MV-4-11 (cell line): ENCODE measurements at regions not wholly inside any gene's neighbourhood (a gene's known extent, or its start where the extent isn't known, plus 50 kb on each side); places are given as distances from the start of the nearest gene placed in this dataset.

ENCODE experiments used
- DNase-seq: peaks from one replicate; lab custom pipeline; 2025; lab: John Stamatoyannopoulos, UW

GRCh38 chr12:130102266-130102665, 60.0 kb upstream of the FZD10 start:
- no peak for DNase-seq

DNA sequence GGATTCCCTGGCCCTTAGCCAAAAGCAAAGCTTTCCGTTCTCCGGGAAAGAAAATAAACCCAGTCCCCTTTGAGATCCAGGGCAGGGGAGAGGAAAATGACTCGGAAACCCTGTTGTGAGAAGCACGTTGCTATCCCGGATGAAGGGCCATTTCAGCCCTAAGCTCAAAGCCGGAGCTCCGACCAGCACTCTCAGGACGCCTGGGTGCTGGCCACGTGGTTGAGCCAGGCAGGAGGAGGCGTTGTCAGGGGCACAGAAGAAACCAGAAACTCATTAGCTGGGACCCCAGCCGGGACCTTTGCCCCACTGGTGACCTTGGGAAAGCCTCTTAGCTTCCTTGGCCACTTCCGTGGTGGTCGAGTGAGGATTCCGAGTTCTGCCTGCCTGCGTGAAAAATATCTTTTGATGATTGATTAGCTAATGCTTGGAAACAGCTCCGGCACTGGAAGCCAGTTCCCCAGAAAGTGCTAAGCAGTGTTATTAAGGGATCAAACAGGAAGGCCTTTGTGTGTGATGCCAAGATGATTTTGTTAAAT, 57.6 kb upstream of the FZD10 start:
- no peak for DNase-seq

DNA sequence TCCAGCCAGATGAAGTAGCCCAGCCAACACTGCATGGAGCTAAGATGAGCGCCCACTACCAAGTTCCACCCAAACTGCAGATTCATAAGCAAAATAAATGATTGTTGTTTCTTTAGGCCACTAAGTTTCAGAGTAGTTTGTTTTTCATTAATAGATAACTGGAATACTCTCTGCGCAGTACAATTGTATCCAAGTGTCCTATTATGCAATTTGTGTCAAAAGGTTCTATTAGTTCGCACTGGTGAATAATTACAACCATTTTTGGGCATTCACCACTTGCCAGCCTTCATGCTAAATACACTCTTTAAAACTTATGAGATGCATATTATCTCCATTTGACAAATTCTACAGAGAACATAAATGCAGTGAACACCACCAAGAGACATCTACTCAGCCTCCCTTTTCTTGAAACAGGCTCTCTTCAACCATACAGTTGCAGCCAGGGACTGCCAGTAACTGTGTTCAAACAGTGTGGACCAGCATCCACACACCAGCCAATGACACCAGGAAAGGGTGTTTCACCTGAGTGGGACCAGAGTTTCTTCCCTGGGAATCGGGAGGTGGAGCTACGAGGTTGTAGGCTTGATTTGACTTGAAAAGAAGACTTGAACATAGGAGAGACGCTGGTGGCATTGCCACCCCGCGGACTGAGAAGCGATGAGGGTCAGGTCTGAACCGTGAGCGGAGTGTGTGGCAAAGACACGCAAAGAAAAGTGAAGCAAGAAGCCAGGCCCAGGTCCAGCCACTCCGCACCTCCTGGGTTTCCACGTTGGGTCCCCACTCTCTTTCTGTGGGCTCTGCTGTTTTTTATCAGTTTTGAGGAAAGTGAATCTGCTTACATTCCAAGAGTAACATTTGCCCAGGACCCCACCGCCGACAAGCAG, 53.0 kb upstream of the FZD10 start:
- no peak for DNase-seq

DNA sequence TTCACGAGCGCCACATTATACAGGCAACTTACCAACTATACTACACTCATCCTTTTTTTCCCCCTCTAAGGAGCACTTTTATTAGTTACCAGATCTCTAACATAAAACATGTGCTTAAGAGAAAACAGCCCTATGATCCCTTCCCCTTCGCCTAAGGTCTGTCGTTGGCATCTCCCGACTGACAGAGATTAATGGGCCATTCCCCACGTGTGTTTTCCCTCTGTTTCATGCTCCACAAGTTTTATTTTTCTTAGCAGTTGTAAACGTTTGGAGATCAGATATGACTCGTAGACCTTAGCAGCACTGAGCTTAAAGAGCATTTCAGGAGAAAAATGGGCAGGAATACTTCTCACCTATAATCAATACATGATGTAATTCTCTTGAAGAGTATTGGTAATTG, 51.4 kb upstream of the FZD10 start:
- DNase-seq: no peak

DNA sequence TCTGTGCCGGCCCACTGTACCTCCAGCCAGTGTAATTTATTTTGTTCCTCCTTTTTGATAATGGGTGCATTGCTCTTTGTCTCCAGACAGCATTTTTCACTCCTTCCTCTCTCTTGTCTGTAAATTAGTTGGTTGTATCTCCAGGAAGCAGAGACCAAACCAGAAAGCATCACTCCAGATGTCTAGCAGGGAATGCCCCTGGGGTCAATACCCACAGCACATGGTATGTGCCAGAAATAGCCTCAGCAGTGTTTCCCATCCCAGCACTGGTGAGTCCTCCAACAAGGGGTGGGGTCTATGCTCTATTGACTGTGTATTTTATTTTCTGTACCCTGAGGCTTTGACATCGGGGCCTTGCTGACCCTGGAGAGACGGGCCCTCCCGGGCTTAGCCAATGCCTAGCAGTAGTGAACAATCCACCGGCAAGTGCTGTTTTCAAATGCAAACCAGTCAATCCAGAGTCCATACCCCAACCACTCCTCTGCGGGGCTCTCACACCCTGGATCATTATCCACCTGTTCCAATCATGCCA, 50.2 kb upstream of the FZD10 start:
- no peak for DNase-seq
